GM13976 (cell line): ENCODE measurements at regions not wholly inside any gene's neighbourhood (a gene's known extent, or its start where the extent isn't known, plus 50 kb on each side); places are given as distances from the start of the nearest gene placed in this dataset.

Source experiments
- DNase-seq: peaks from one replicate; pipeline ENCODE4 v3.0.0; 2012; ENCODE audit warnings: low spot score
- in situ Hi-C: fragments of 300-500 bp; cut with MboI; formaldehyde crosslinking; loops from one replicate; pipeline ENCODE4 v1.12.0; 2022; ENCODE audit warnings: low sequenced_read_pairs, mixed read lengths, inconsistent platforms; ENCODE audit not compliant: unreplicated experiment
- TF ChIP-seq, protein P1 (sequence below): IDR thresholded peaks from 2 replicates; pipeline ENCODE4 v1.5.1; 2012; ENCODE audit warnings: borderline replicate concordance, mild to moderate bottlenecking; ENCODE audit not compliant: insufficient read depth; ENCODE audit errors: extremely low read depth, missing control alignments, control extremely low read depth

DNA sequence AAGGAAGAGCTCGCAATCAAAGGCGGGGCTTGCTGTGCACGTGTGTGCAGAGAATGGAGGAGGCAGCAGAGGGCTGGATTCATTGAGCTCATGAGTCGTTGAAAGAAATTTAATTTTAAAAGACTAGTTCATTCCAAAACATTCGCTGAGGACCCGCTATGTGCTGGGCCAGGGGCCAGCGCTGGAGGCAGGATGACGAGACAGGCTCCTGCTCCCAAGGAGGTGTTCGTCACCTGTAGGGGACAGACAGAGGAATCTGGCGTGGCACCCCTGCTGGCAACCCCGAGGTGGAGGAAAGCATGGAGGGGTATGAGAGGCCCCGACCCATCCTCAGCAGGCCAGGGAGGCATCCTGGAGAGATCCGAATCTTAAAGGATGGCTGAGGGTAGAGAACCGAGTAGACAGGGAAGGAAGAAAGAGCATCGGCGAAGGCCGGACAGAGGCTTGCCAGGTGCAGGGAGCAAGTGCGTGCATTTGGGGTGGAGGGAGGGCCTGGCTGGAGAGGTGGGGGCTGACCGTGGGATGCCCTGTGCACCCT lies 96.4 kb downstream of the CPZ start:
- TF ChIP-seq, protein P1, sequence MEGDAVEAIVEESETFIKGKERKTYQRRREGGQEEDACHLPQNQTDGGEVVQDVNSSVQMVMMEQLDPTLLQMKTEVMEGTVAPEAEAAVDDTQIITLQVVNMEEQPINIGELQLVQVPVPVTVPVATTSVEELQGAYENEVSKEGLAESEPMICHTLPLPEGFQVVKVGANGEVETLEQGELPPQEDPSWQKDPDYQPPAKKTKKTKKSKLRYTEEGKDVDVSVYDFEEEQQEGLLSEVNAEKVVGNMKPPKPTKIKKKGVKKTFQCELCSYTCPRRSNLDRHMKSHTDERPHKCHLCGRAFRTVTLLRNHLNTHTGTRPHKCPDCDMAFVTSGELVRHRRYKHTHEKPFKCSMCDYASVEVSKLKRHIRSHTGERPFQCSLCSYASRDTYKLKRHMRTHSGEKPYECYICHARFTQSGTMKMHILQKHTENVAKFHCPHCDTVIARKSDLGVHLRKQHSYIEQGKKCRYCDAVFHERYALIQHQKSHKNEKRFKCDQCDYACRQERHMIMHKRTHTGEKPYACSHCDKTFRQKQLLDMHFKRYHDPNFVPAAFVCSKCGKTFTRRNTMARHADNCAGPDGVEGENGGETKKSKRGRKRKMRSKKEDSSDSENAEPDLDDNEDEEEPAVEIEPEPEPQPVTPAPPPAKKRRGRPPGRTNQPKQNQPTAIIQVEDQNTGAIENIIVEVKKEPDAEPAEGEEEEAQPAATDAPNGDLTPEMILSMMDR: no peak
- in situ Hi-C loops: no loop called here
- DNase-seq: no peak

DNA sequence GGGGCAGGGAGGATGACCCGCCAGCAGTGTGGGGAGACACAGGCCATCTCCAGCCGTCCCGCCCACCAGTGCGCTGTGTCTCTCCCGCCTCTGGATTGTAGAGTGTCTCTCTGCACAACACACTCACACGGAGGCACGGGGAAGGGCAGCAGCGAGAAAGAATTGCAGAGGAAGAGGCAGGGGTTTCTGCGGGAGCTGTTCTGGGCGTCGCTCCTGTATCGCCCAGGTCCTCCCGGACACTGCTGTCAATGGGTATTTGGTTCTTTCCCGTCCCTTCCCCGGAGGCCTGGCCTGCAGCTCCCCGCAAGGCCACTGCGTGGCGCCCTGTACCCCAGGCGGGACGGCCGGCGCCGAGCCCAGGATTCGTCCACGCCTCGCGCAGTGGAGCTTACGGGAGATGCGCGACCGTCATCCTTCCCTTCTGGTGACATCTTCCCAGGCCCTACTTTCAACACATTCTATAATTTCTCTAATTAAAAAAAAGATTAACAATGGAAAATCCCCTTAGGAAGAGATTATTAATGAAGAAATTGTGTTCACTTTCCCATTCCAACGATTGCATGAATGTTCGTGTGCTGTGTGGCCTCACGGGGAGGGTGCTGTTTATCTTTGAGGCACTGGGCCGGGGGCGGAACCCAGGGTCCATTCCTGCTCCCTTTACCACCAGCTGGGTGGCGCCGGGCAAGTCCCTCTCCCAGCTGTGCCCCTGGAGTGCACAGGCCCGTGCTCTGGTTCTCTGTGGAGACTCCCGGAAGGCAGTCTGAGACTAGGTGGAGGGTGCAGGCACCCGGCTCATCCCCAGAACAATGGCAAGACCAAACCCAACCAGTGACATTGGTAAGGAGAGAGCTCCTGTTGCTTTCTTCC lies 95.7 kb downstream of the CPZ start:
- in situ Hi-C loops: no loop called here

DNA sequence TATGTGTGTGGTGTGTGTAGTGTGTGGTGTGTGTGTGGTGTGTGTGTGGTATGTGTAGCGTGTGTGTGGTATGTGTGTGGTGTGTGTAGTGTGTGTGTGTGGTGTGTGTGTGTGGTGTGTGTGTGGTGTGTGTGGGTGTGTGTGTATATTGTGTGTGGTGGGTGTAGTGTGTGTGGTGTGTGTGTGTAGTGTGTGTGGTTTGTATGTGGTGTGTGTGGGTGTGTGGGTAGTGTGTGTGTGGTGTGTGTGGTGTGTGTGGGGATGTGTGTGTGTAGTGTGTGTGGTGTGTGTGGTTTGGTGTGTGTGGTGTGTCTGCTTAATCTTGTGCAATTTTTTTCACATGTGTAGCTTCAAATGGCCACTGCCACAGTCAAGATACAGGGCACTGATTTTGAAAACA lies 94.5 kb downstream of the CPZ start:
- in situ Hi-C loops: no loop called here
- DNase-seq: no peak
- TF ChIP-seq, protein P1: no peak

More for the DNA sequence above, 95.7 kb downstream of the CPZ start:
- DNase-seq: peak; percentile 58
- TF ChIP-seq, protein P1: peak; percentile 11

DNA sequence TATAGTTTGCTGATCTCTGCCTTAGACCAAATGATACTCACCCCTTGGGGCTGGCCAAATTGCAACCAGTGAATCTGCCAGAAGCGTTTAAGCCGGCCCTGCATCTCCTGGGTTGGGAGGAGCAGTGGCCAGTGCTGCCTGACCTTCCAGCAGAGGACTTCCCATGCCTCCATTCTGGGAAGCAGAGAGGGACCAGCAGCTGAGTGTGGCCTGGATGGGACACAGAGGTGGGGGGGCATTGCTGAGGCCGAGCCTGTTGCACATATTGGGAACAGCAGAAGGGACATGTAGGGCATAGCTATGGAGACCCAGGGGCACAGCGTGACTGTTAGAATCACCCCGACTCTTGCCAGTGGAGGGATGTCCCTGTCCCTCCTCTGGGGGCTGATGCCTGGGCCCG lies 93.3 kb downstream of the CPZ start:
- in situ Hi-C loops: no loop called here
- no peak for DNase-seq

DNA sequence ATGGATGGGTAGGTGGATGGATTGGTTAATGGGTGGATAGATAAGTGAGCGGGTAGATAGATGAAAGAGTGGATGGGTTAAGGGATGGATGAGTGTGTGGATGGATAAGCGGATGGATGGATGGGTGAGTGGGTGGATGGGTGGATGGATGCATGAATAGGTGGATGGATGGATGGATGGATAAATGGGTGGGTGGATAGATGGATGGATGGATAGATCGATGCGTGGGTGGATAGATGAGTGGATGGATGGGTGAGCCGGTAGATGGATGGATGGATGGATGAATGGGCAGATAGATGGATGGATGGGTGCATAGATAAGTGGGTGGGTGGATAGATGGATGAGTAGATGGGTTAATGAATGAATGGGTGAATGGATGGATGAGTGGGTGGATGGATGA lies 90.9 kb downstream of the CPZ start:
- no peak for DNase-seq
- TF ChIP-seq, protein P1: no peak
- in situ Hi-C loops: no loop called here

More for the DNA sequence above, 93.3 kb downstream of the CPZ start:
- TF ChIP-seq, protein P1: no peak

DNA sequence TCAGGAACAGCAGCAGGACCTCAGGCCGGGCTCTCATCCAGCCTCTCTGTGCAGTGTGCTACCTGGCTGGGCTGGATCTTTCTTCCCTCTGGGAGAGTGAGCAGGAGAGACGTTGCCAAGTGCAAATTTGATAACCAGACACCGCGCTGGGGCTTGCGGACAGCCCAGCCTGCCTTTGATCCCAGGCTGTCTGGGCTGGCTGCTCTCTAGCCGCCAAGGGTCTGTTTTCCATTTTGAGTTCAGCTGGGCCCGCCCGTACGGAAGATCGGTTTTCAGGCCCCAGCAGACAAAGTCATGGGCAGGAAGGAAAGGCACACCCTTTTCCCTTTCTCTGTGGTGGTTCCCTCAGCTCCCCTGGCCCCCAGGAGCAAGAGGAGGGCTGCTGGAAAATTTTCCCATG lies 90.2 kb downstream of the CPZ start:
- DNase-seq: no peak
- TF ChIP-seq, protein P1: no peak
- in situ Hi-C loops: no loop called here
